Body of pancreas (tissue), 4 donors: ENCODE measurements at regions not wholly inside any gene's neighbourhood (a gene's known extent, or its start where the extent isn't known, plus 50 kb on each side); places are given as distances from the start of the nearest gene placed in this dataset.

Source experiments
- ATAC-seq: fragments of 150-250 bp; one replicate; pipeline ENCODE4 v1.9.1; 2016
- DNase-seq, 4 donors: peaks; one replicate each; pipeline ENCODE4 v3.0.0-alpha.2; 2019
- H3K27ac ChIP-seq, 4 donors: fragments of 200-600 bp; sonication (generic); 1 replicate in 3 of 4; 2 replicates in 1 of 4; pipeline versions ENCODE4 v1.5.1 to v1.6.1; 2016 to 2019; ENCODE audit warnings: mild to moderate bottlenecking in 1 of 4, mixed read lengths in 1 of 4, moderate library complexity in 1 of 4
- H3K27me3 ChIP-seq, 2 donors: fragments of 200-600 bp; sonication (generic); one replicate each; pipeline ENCODE4 v1.6.0; 2016; ENCODE audit warnings: mild to moderate bottlenecking in 1 of 2
- H3K36me3 ChIP-seq, 2 donors: fragments of 200-600 bp; sonication (generic); replicated peaks in 1 of 2; 2 replicates each; pipeline ENCODE4 v1.5.1; 2016; ENCODE audit warnings: low read depth in 2 of 2; ENCODE audit not compliant: insufficient read depth in 1 of 2
- H3K4me1 ChIP-seq: fragments of 200-600 bp; sonication (generic); one replicate; pipeline ENCODE4 v1.6.0; 2016
- H3K4me3 ChIP-seq, 2 donors: fragments of 200-600 bp; sonication (generic); 1 replicate in 1 of 2; 2 replicates in 1 of 2; pipeline ENCODE4 v1.5.1; 2016 to 2019
- H3K9me3 ChIP-seq, 3 donors: fragments of 200-600 bp; sonication (generic); 1 replicate in 2 of 3; 2 replicates in 1 of 3; pipeline ENCODE4 v1.5.1; 2016
- CTCF ChIP-seq, 7 experiments: fragments of 450-650 bp in 4 of 7; fragments of 200-600 bp in 3 of 7; sonication (generic) in 3 of 7; IDR thresholded peaks; one replicate each; pipeline ENCODE4 v1.5.1; 2016 to 2019; ENCODE audit warnings: antibody characterized with exemption in 7 of 7
- POLR2A ChIP-seq, 3 donors: fragments of 450-650 bp; IDR thresholded peaks; one replicate each; pipeline ENCODE4 v1.6.1; 2016; ENCODE audit warnings: antibody characterized with exemption in 3 of 3, mild to moderate bottlenecking in 2 of 3
- WGBS, 2 donors: methylation state at CpG; one replicate each; pipeline ENCODE4 v1.1.5; 2017; 5-methylcytosine and 5-hydroxymethylcytosine counted together
- intact Hi-C: fragments of 100-400 bp; cut with DNase I; formaldehyde crosslinking; loops from one replicate; pipeline ENCODE4 v1.15.1; 2023

- intact Hi-C loops: no loop called here
Measured at GRCh38 chr5:66353186-66353585, 209.1 kb downstream of the SREK1 start.

GRCh38 chr5:66354422-66354821 is 210.3 kb downstream of the SREK1 start:
- Histone ChIP-seq H3K4me1 (no peaks in the 10 kb centered on the region), H3K9me3 (no peaks in the 10 kb centered on the region), H3K4me3 (no peak overlapping the region), H3K36me3 (no peaks in the 10 kb centered on the region), H3K27ac (no peak overlapping the region), H3K27me3 (no peaks in the 10 kb centered on the region)
- TF ChIP-seq CTCF (IDR thresholded peaks at IDR 0.05): no peak
- ATAC-seq: no peak
- intact Hi-C loops: no loop called here
- no peak for DNase-seq
- WGBS, 2 donors: 36 to 63% methylated on average over 2 of the region's 2 CpGs

More at GRCh38 chr5:66353186-66353585, 209.1 kb downstream of the SREK1 start:
- no peak for ATAC-seq
- H3K27ac ChIP-seq: no peak overlapping the region
- DNase-seq: no peak
- H3K4me1 ChIP-seq: no peaks in the 10 kb centered on the region
- H3K36me3 ChIP-seq: no peaks in the 10 kb centered on the region
- no peaks in the 10 kb centered on the region for H3K9me3 ChIP-seq
- H3K27me3 ChIP-seq: no peaks in the 10 kb centered on the region
- H3K4me3 ChIP-seq: no peak overlapping the region
- TF ChIP-seq POLR2A (IDR thresholded peaks at IDR 0.05) (no peak), CTCF (IDR thresholded peaks at IDR 0.05) (no peak)
- 93 to 97% methylated on average over 2 of the region's 2 CpGs for WGBS, 2 donors

- intact Hi-C loops: no loop called here
- no peak overlapping the region for H3K27ac ChIP-seq
- H3K4me1 ChIP-seq: no peaks in the 10 kb centered on the region
- ATAC-seq (no peak), DNase-seq (no peak)
- 80 to 84% methylated on average over 3 of the region's 3 CpGs for WGBS, 2 donors
- H3K4me3 ChIP-seq: no peak overlapping the region
- no peak for TF ChIP-seq POLR2A (IDR thresholded peaks at IDR 0.05)
- TF ChIP-seq CTCF (IDR thresholded peaks at IDR 0.05): no peak
- no peaks in the 10 kb centered on the region for H3K36me3 ChIP-seq
- no peaks in the 10 kb centered on the region for H3K9me3 ChIP-seq
- no peaks in the 10 kb centered on the region for H3K27me3 ChIP-seq
Measured at GRCh38 chr5:66356011-66356565, 212.0 kb downstream of the SREK1 start.

GRCh38 chr5:66358741-66359140 is 214.6 kb downstream of the SREK1 start:
- no peak for TF ChIP-seq POLR2A (IDR thresholded peaks at IDR 0.05)
- no peak for TF ChIP-seq CTCF (IDR thresholded peaks at IDR 0.05)
- no peaks in the 10 kb centered on the region for H3K9me3 ChIP-seq
- intact Hi-C loops: no loop called here
- no peaks in the 10 kb centered on the region for H3K27me3 ChIP-seq
- no peaks in the 10 kb centered on the region for H3K4me1 ChIP-seq
- WGBS, 2 donors: 92 to 100% methylated on average over 3 of the region's 3 CpGs
- ATAC-seq: no peak
- DNase-seq: no peak
- no peak overlapping the region for H3K4me3 ChIP-seq
- H3K27ac ChIP-seq: no peak overlapping the region
- H3K36me3 ChIP-seq: no peaks in the 10 kb centered on the region

- intact Hi-C loops: no loop called here
- DNase-seq (no peak), ATAC-seq (no peak)
- no peaks in the 10 kb centered on the region for H3K9me3 ChIP-seq
- H3K27ac ChIP-seq: no peak overlapping the region
- no peak overlapping the region for H3K4me3 ChIP-seq
- no peaks in the 10 kb centered on the region for H3K4me1 ChIP-seq
- H3K27me3 ChIP-seq: no peaks in the 10 kb centered on the region
- TF ChIP-seq CTCF (IDR thresholded peaks at IDR 0.05) (no peak), POLR2A (IDR thresholded peaks at IDR 0.05) (no peak)
- no peaks in the 10 kb centered on the region for H3K36me3 ChIP-seq
- 67 to 80% methylated on average over 3 of the region's 3 CpGs for WGBS, 2 donors
Measured at GRCh38 chr5:66361070-66361469, 217.0 kb downstream of the SREK1 start.
